GM12864 (cell line): ENCODE measurements at regions not wholly inside any gene's neighbourhood (a gene's known extent, or its start where the extent isn't known, plus 50 kb on each side); places are given as distances from the start of the nearest gene placed in this dataset.
A peak's percentile ranks its signal among the peaks of the same experiment; 100 is the strongest.

Source experiments
- DNase-seq: peaks from one replicate; pipeline ENCODE4 v3.0.0-alpha.2; 2011; ENCODE audit warnings: low read depth
- H3K4me3 ChIP-seq: 2 replicates; pipeline ENCODE4 v1.5.1; 2011; ENCODE audit warnings: mild to moderate bottlenecking, low read depth, low read length, control low read depth
- CTCF ChIP-seq: IDR thresholded peaks from 2 replicates; pipeline ENCODE4 v1.5.1; 2011; ENCODE audit warnings: low read depth, mild to moderate bottlenecking, moderate library complexity, low read length, control low read depth, inconsistent platforms; ENCODE audit errors: missing control alignments

GRCh38 chr2:176804392-176804791, 408.2 kb upstream of the HNRNPA3 start:
- H3K4me3 ChIP-seq: no peak overlapping the region
- no peak for TF ChIP-seq CTCF
- no peak for DNase-seq

DNA sequence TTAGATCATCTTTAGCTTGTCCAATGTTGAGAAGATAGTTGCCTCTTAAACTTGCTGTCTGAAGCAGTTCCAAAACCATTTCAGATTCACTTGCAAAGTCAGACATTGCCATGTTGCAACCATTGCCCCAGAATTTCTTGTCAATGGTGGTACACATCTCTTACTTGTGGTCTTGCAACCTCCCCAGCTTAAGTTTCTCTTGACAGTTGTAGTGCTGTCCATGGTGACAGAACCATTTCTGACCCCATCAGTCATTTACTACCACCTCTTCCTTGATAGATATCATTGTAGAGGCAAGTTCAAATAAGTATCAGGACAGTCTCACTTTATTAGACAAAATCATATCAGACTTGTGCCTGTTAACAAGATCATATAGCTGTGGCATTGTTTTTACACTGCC, 407.2 kb upstream of the HNRNPA3 start:
- no peak for DNase-seq
- H3K4me3 ChIP-seq: no peak overlapping the region
- TF ChIP-seq CTCF: no peak

DNA sequence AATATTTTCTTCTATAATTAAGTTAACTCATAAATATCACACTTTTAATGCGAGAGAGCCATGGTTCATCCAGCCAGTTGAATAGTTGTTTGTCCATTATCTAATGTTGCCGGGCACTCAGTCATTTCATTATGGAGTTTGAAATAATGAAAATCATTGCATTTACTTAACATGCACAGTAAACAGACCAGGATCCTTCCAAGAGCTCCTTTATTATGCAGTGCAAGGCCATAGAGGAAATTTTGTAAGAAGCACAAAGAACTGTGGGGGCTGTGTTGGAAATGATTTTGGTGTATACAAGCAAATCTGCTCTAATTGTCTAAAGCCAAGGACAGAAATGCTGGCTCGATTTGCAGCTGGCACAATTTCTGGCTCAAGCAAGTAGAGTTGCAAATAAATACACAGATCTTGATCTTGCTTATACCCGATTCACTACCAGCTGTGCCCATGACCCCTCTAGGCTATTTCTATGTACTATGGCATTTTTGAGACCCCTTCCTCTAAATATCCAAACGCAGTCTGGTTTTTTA, 400.3 kb upstream of the HNRNPA3 start:
- no peak for TF ChIP-seq CTCF
- DNase-seq: no peak
- H3K4me3 ChIP-seq: no peak overlapping the region

GRCh38 chr2:176813156-176813555, 399.4 kb upstream of the HNRNPA3 start:
- H3K4me3 ChIP-seq: no peak overlapping the region
- TF ChIP-seq CTCF: no peak
- DNase-seq: no peak

- DNase-seq: no peak
- no peak for TF ChIP-seq CTCF
- no peak overlapping the region for H3K4me3 ChIP-seq
Measured at GRCh38 chr2:176813621-176814049, 399.0 kb upstream of the HNRNPA3 start.

- no peak for TF ChIP-seq CTCF
- no peak for DNase-seq
- no peak overlapping the region for H3K4me3 ChIP-seq
Measured at GRCh38 chr2:176814274-176814673, 398.3 kb upstream of the HNRNPA3 start.

DNA sequence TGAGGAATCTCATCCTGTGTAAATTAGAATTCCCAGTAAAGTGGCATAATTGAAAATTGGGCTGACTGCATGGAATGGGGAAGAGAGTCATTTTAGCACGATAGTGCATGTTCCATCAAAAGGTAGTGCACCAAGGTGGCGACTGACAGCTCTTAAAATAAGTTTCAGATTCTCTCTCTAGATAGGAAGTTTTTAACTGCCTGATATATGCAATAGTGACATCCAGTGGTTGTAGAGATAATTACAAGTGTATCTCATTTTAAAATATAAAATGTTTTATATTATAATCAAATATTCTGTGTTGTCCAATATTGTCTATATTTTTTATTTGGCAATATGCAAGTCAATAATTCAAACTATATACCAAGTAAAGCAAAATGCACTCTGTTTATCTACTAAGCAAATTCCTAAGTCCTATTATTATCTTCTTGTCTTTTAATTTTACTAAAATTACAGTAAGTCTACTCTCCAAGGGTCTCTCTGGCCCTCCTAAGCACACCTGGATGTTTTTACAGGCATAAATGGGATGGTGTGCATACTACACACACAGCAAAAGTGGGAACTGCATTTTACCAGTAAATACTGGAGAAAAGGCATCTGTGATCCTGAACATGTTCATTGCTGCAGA, 397.7 kb upstream of the HNRNPA3 start:
- no peak overlapping the region for H3K4me3 ChIP-seq
- peak; percentile 12 for DNase-seq
- TF ChIP-seq CTCF: peak; percentile 37
